GM10847 (cell line): ENCODE measurements at regions not wholly inside any gene's neighbourhood (a gene's known extent, or its start where the extent isn't known, plus 50 kb on each side); places are given as distances from the start of the nearest gene placed in this dataset.

Source experiments
- POLR2A ChIP-seq: IDR thresholded peaks from 2 replicates; pipeline ENCODE4 v1.6.1; 2011; ENCODE audit not compliant: insufficient read length; ENCODE audit errors: extremely low read depth

DNA sequence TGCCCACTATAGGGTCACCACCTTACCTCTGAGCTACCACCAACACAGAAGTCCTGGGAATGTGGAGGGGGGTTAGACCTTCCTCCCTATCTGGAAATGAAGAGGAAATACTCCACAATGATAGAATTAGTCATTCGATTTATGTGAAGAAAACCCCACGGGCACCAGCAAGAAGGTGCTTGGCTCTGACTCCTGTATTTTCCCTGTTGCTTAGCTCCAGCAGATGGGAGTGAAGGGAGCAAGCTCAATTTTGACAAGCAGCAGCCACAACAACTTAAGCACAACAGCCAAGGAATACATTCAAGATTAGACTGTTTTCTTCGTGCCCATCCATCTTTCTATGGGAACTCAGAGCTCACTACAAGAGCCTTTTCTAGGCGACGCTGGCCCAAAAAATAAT lies 191.7 kb downstream of the SPTSSA start:
- no peak for TF ChIP-seq POLR2A

- TF ChIP-seq POLR2A = no peak
Measured at GRCh38 chr14:34266344-34266743, 195.7 kb downstream of the SPTSSA start.

DNA sequence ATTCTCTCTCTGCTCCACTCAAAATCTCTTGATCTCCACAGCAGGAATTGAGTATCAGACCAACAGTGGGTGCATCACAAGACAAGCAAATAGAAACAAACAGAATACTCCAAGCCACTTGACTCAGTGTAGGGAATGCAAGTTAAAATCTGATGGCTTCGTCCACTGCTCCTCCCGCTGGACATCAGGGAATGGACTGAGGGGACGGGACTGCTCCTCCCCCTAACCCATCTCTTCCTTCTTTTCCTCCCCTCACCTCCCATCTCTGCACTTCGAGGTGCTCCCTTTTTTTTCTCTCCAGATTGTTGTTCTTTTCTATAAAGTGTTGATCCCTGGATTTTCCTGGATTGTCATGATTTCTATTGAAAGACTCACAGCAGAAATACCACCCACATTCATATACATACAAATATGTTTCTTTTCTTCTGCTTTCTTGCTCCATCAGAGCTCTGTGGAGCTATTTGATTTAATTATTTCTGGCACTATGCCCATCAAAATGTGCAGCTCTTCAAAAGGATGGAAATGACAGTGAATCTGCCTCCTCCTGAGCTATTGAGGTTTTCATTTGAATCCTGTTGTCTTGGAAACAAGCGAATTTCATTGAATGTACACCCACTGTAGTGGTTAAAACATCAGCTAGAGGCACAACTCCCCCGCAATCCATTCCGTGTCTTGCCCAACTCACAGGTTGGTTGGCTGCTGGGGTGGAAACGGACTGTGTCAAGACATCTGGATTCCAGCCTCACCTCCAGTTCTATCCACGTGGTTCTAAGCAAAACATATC lies 199.7 kb downstream of the SPTSSA start:
- no peak for TF ChIP-seq POLR2A

GRCh38 chr14:34259996-34260395 lies 202.0 kb downstream of the SPTSSA start:
- no peak for TF ChIP-seq POLR2A

DNA sequence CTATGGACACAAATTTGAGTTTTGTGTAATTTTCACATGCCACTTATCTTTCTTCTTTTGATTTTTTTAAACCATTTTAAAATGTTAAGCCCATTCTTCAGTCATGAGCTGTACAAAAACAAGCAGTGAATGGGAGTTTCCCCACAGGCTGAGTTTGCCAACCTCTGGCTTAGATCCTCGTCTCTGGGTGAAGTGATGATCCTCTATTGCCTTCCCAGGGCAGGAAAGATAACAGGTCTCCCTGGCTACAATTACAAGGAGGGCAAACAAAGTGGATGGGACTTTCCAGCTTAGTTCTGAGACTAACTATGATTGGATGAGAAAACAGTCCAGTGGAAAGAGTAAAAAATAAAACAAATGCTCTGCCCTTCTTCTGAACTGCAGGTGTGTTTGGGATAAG lies 203.7 kb downstream of the SPTSSA start:
- no peak for TF ChIP-seq POLR2A

GRCh38 chr14:34257505-34257904 lies 204.5 kb downstream of the SPTSSA start:
- no peak for TF ChIP-seq POLR2A

DNA sequence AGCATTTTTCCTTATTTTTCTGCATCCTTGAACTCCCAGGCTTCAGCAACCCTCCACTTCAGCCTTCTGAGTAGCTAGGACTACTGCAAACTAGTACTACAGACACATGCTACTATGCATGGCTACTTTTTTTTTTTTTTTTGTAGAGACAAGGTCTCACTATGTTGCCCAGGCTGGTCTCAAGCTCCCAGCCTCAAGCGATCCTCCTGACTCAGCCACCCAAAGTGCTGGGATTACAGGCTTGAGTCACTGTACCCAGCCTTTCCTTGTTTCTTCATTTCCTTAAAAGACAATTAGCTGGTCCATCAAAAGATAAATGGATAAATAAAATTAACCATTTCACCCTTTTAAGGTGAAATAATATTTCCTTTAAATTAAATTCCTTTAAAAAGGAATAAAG lies 205.8 kb downstream of the SPTSSA start:
- no peak for TF ChIP-seq POLR2A

GRCh38 chr14:34254571-34254970 lies 207.5 kb downstream of the SPTSSA start:
- no peak for TF ChIP-seq POLR2A

DNA sequence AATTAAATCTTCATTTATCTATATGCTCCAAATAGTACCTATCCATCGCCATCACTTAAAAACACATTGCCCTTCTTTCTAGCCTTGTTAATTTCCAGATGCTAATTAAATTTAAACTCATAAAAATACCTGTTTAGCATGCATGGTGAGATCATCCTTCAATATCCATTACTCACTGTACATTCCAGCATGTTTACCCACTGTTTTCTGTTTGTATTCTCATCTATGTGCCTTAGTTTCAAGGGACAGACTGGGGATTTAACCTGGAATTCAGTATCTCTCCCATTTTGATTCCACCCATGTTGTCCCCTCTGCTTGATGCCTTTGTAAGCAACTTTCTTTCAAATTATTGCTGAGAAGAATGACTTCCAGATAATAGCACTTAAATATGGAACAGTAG lies 208.0 kb downstream of the SPTSSA start:
- TF ChIP-seq POLR2A = no peak

DNA sequence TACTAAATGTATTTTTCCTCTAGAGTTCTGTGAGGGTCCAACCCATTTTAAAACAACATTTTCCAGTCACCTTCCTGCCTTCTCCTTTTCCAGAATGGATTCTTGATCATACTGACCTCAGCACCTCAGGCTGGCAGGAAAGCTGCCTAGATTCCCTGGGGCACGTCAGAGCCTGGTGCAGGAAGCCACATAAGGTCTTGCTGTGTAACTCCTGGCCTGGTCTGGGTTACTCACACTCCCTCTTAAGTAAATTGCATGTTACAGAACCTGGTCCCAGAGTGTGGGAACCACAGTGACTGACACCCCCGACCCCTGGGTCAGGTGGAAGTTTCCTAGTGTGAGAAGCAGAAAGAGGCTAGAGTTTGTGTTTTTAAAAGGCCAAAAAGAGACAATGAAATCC lies 209.8 kb downstream of the SPTSSA start:
- TF ChIP-seq POLR2A = no peak

DNA sequence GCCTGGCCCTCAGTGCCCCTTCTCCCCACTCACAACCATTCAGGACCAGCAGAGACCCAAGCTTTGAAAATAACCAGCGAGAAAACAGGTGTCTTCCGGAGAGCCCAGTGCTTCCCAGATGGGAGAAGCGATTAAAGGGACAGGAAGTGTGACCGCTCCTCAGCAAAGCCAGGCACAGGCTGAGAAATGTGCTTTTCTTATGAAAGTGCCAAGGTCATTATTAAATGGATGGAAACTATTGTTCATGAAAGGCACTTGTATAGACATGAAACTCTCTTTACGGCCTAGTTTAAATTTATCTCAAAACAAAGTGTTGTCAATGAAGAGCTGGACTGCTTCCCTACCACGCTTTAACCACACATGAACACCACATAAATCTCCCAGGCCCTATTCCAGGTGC lies 210.4 kb downstream of the SPTSSA start:
- no peak for TF ChIP-seq POLR2A

- no peak for TF ChIP-seq POLR2A
Measured at GRCh38 chr14:34250959-34251358, 211.1 kb downstream of the SPTSSA start.

DNA sequence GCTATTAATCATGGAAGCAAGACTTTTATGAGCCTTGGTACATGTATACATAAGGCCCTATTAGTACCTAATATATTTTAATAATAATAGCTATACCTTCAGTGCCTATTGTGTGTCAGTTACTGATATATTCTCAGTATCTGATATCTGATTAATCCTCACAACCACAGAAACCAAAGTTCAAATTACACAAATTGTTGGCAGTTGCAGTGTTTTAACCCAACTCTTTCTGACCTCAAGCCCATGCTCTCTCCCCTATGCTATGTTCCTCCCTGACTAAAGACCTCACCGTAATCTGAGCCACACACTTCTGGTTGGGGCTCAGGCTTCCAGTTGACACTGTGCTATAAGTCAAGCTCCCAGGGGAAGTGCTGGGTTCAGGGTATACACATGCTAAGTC lies 214.4 kb downstream of the SPTSSA start:
- TF ChIP-seq POLR2A = no peak

DNA sequence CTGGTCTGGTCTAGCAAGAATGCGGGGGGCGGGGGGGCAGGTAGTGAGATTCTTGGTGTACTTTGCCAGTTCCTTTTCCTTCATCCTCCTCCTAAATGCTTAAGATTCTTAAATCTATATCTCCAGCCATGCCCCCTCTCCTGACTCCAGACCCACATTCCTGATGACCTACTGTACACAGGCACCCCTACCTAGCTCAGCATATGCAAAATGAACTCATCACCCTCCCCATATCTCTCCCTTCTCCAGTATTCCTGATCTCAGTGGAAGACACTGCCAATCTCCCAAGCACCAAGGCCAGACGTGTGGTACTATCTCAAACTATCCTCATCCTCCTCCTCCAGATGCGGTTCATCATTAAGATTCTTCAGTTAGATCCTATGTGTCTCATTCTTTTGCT lies 215.8 kb downstream of the SPTSSA start:
- TF ChIP-seq POLR2A = no peak

DNA sequence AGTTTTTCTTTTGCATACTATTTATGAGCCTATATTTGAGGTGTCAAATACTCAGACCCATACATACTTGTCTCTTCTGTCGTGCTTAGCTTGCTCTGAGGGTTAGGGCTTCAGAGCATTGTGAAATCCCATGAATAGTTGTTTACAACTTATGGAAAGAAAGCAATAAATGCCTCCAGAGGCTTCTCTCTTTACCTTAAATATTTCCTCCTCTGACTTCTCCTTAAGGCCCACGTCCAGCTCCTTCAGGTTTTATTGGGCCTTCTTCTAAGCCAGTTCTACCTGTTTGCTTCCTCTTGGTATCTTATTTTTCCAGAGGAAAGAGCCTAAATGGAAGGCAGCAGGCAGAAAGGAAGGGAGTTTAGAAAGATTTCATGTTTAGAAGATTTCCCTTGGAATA lies 218.6 kb downstream of the SPTSSA start:
- no peak for TF ChIP-seq POLR2A

GRCh38 chr14:34243001-34243400 lies 219.0 kb downstream of the SPTSSA start:
- TF ChIP-seq POLR2A = no peak

- TF ChIP-seq POLR2A = no peak
Measured at GRCh38 chr14:34241185-34241711, 220.8 kb downstream of the SPTSSA start.
